ENCODE measurements at regions not wholly inside any gene's neighbourhood (a gene's known extent, or its start where the extent isn't known, plus 50 kb on each side); places are given as distances from the start of the nearest gene placed in this dataset.
"Not testable (repeated sequence)": the region's sequence is repeated elsewhere in the genome, so short reads cannot be mapped to it uniquely, and the experiment has no call there.

DNA sequence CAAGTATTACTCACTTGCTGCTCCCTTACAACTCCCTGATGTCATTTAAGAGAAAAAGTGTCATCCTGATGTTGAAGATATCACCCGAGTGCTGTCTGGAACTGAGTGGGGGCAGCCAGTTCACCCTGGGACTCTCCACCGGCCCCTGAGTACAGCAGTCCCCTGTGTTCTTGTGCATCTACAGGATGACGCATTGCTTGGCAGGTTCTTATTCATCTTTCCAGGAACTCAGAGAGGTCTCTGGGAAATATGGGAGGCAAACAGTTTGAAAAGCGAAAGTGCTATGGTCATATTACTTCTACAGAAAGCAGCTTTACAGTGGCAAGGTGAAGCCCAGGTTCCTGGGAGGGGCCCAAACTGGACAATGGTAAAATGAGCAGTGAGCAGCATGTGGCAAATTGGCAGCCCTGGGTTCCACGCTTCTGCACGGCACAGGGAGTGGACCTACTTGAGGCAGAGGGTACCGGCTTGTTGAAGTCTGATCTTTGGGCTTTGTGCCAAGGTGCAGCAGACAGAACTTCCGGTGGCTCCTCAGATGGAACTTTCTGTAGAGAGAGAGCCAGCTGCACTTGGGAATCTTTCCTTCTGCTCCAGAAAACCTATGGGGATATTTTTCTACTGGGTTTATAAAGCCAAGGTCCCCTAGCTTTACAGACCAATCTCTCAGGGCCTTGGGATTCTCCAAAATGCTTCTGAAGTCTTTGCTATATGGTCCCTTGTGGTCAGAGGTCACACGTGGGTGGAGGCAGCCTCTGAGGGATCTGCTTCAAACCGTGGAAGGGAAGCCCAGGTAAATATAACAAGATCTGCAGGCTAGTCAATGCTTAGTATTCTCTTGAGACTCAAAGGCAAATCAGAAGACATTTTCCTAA, 128.3 kb downstream of the MAP3K7 start:
- Mint-ChIP-seq H3K9me3 (ENCODE audit: unreplicated experiment) (no peaks in the 10 kb centered on the region), H3K4me3 (ENCODE audit: unreplicated experiment) (no peak overlapping the region), H3K27me3 (ENCODE audit: unreplicated experiment) (peaks cover 3% of the 10 kb centered on the region), H3K27ac (ENCODE audit: unreplicated experiment) (no peak overlapping the region), H3K4me1 (ENCODE audit: unreplicated experiment) (peaks cover 3% of the 10 kb centered on the region), H3K36me3 (ENCODE audit: low read depth, unreplicated experiment) (peaks cover 4% of the 10 kb centered on the region)
- DNase-seq (ENCODE audit: low spot score): no peak
- no peak for TF ChIP-seq CTCF (IDR thresholded peaks at IDR 0.05; ENCODE audit: unreplicated experiment)

GRCh38 chr6:90457867-90458259, 129.0 kb downstream of the MAP3K7 start:
- Mint-ChIP-seq H3K27me3 (ENCODE audit: unreplicated experiment) (peaks cover 3% of the 10 kb centered on the region), H3K4me3 (ENCODE audit: unreplicated experiment) (no peak overlapping the region), H3K36me3 (ENCODE audit: low read depth, unreplicated experiment) (peaks cover 4% of the 10 kb centered on the region), H3K27ac (ENCODE audit: unreplicated experiment) (no peak overlapping the region), H3K9me3 (ENCODE audit: unreplicated experiment) (no peaks in the 10 kb centered on the region), H3K4me1 (ENCODE audit: unreplicated experiment) (no peaks in the 10 kb centered on the region)
- no peak for TF ChIP-seq CTCF (IDR thresholded peaks at IDR 0.05; ENCODE audit: unreplicated experiment)
- DNase-seq (ENCODE audit: low spot score): no peak

- not testable (repeated sequence) for H3K4me1 Mint-ChIP-seq (ENCODE audit: unreplicated experiment); H3K9me3 Mint-ChIP-seq (ENCODE audit: unreplicated experiment); DNase-seq (ENCODE audit: low spot score); H3K4me3 Mint-ChIP-seq (ENCODE audit: unreplicated experiment); H3K27me3 Mint-ChIP-seq (ENCODE audit: unreplicated experiment); H3K27ac Mint-ChIP-seq (ENCODE audit: unreplicated experiment); H3K36me3 Mint-ChIP-seq (ENCODE audit: low read depth, unreplicated experiment)
Observed at GRCh38 chr6:90456997-90457866, 129.6 kb downstream of the MAP3K7 start.

DNA sequence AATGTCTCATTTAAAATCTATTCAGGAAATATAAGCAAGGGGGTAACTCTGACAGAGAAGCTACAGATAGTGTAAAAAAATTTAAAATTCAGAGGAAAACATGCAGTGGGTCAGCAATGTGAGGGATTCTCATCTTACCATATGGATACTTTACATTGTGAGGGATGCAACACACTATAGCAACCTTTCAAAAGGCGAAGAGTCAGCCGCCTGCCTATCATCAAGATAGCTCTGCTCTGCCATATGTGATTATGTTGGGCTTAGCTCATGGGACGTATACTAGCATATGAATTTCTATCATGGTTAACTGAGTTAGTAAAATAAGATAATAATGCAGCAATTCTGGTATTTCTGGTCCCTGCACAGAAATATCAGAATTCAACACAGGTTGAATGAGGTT, 130.9 kb downstream of the MAP3K7 start:
- H3K27ac Mint-ChIP-seq (ENCODE audit: unreplicated experiment): no peak overlapping the region
- H3K36me3 Mint-ChIP-seq (ENCODE audit: low read depth, unreplicated experiment): no peaks in the 10 kb centered on the region
- no peak for TF ChIP-seq CTCF (IDR thresholded peaks at IDR 0.05; ENCODE audit: unreplicated experiment)
- H3K9me3 Mint-ChIP-seq (ENCODE audit: unreplicated experiment): no peaks in the 10 kb centered on the region
- no peak overlapping the region for H3K4me3 Mint-ChIP-seq (ENCODE audit: unreplicated experiment)
- DNase-seq (ENCODE audit: low spot score): no peak
- no peaks in the 10 kb centered on the region for H3K4me1 Mint-ChIP-seq (ENCODE audit: unreplicated experiment)
- peaks cover 3% of the 10 kb centered on the region for H3K27me3 Mint-ChIP-seq (ENCODE audit: unreplicated experiment)

GRCh38 chr6:90454836-90455427, 131.9 kb downstream of the MAP3K7 start:
- Mint-ChIP-seq H3K4me3 (ENCODE audit: unreplicated experiment) (no peak overlapping the region), H3K36me3 (ENCODE audit: low read depth, unreplicated experiment) (no peaks in the 10 kb centered on the region), H3K9me3 (ENCODE audit: unreplicated experiment) (no peaks in the 10 kb centered on the region), H3K27me3 (ENCODE audit: unreplicated experiment) (no peaks in the 10 kb centered on the region), H3K27ac (ENCODE audit: unreplicated experiment) (no peak overlapping the region), H3K4me1 (ENCODE audit: unreplicated experiment) (no peaks in the 10 kb centered on the region)
- no peak for TF ChIP-seq CTCF (IDR thresholded peaks at IDR 0.05; ENCODE audit: unreplicated experiment)
- no peak for DNase-seq (ENCODE audit: low spot score)
